ENCODE measurements at regions not wholly inside any gene's neighbourhood (a gene's known extent, or its start where the extent isn't known, plus 50 kb on each side); places are given as distances from the start of the nearest gene placed in this dataset.
"Not testable (repeated sequence)": the region's sequence is repeated elsewhere in the genome, so short reads cannot be mapped to it uniquely, and the experiment has no call there.

DNA sequence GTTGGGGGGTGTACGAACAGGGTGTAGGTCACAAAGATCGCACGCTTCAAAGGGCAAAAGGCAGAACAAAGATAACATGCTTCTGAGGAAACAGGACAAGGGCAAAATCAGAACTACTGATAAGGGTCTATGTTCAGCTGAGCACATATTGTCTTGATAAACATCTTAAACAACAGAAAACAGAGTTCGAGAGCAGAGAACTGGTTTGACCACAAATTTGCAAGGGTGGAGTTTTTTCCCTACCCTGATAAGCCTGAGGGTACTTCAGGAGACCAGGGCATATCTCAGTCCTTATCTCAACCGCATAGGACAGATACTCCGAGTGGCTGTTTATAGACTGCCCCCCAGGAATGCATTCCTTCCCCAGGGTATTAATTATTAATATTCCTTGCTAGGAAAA is 139.1 kb upstream of the CNTNAP4 start:
- TF ChIP-seq MAZ (IDR thresholded peaks at IDR 0.05; ENCODE audit: borderline replicate concordance, low read depth, low read length) = not testable (repeated sequence)
- TF ChIP-seq, protein P1, sequence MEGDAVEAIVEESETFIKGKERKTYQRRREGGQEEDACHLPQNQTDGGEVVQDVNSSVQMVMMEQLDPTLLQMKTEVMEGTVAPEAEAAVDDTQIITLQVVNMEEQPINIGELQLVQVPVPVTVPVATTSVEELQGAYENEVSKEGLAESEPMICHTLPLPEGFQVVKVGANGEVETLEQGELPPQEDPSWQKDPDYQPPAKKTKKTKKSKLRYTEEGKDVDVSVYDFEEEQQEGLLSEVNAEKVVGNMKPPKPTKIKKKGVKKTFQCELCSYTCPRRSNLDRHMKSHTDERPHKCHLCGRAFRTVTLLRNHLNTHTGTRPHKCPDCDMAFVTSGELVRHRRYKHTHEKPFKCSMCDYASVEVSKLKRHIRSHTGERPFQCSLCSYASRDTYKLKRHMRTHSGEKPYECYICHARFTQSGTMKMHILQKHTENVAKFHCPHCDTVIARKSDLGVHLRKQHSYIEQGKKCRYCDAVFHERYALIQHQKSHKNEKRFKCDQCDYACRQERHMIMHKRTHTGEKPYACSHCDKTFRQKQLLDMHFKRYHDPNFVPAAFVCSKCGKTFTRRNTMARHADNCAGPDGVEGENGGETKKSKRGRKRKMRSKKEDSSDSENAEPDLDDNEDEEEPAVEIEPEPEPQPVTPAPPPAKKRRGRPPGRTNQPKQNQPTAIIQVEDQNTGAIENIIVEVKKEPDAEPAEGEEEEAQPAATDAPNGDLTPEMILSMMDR (conservative IDR thresholded peaks at IDR 0.05; ENCODE audit: low read depth, low read length) = not testable (repeated sequence)

All from IMR-90 (cell line).